ENCODE measurements at regions not wholly inside any gene's neighbourhood (a gene's known extent, or its start where the extent isn't known, plus 50 kb on each side); places are given as distances from the start of the nearest gene placed in this dataset.

DNA sequence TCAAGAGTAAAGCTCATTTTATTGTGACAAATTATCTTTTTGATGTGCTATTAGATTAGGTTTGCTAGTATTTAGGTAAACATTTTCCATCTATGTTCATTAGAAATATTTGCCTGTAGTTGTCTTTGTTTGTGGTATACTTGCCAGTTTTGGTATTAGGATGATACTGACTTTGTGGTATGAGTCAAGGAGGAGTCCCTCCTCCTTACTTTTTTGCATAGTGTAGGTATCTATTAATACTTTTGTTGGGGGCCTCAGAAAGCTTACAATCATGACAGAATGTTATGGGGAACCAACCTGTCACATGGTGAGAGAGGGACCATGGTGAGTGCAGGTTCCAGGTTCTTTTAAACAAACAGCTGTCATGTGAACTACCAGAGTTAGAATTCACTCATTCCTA is 102.1 kb downstream of the ZWINT start:
- TF ChIP-seq, protein P1, sequence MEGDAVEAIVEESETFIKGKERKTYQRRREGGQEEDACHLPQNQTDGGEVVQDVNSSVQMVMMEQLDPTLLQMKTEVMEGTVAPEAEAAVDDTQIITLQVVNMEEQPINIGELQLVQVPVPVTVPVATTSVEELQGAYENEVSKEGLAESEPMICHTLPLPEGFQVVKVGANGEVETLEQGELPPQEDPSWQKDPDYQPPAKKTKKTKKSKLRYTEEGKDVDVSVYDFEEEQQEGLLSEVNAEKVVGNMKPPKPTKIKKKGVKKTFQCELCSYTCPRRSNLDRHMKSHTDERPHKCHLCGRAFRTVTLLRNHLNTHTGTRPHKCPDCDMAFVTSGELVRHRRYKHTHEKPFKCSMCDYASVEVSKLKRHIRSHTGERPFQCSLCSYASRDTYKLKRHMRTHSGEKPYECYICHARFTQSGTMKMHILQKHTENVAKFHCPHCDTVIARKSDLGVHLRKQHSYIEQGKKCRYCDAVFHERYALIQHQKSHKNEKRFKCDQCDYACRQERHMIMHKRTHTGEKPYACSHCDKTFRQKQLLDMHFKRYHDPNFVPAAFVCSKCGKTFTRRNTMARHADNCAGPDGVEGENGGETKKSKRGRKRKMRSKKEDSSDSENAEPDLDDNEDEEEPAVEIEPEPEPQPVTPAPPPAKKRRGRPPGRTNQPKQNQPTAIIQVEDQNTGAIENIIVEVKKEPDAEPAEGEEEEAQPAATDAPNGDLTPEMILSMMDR (IDR thresholded peaks at IDR 0.05), result no peak
- no peak for TF ChIP-seq POLR2A (IDR thresholded peaks at IDR 0.05)

Measured in uterus (tissue), 2 donors.